PC-3 (cell line): ENCODE measurements at regions not wholly inside any gene's neighbourhood (a gene's known extent, or its start where the extent isn't known, plus 50 kb on each side); places are given as distances from the start of the nearest gene placed in this dataset.

ENCODE experiments used
- ATAC-seq: fragments of 200-7000 bp; cut with Tn5 transposase; 2 replicates; pipeline ENCODE4 v1.9.1; 2020; ENCODE audit warnings: mild to moderate bottlenecking, moderate library complexity
- BruUV-seq: library from RNA; stranded (reverse); fragments of 400-500 nt; replicated peaks from 2 replicates; lab custom pipeline; 2021; lab: Mats Ljungman, UMichigan
- CTCF ChIA-PET: fragments of 300-600 bp; sonication (Branson Sonifier 250); formaldehyde crosslinking; loops from one replicate; lab custom pipeline; 2022; ENCODE audit warnings: antibody characterized with exemption; lab: Charles Lee
- POLR2A ChIA-PET: fragments of 300-600 bp; sonication (Branson Sonifier 250); formaldehyde crosslinking; loops from one replicate; lab custom pipeline; 2022; ENCODE audit warnings: antibody characterized with exemption; ENCODE audit not compliant: unreplicated experiment; lab: Charles Lee
- DNase-seq: peaks from one replicate; pipeline ENCODE4 v3.0.0-alpha.2; 2015
- H2AFZ ChIP-seq: fragments of 300-600 bp; sonication (generic); 2 replicates; pipeline ENCODE4 v1.6.0; 2016; ENCODE audit warnings: antibody characterized with exemption, low read length
- H3F3A ChIP-seq: fragments of 300-600 bp; sonication (generic); one replicate; pipeline ENCODE4 v1.6.0; 2017; ENCODE audit warnings: antibody characterized with exemption, low read length, control low read depth, mild to moderate bottlenecking; ENCODE audit not compliant: unreplicated experiment
- H3K27ac ChIP-seq: fragments of 300-600 bp; sonication (generic); 2 replicates; pipeline ENCODE4 v1.5.1; 2016; ENCODE audit warnings: mild to moderate bottlenecking, low read length
- H3K27me3 ChIP-seq: fragments of 300-600 bp; sonication (generic); 2 replicates; pipeline ENCODE4 v1.6.1; 2016; ENCODE audit warnings: low read length, mixed read lengths
- H3K36me3 ChIP-seq: fragments of 300-600 bp; sonication (generic); 2 replicates; pipeline ENCODE4 v1.6.1; 2016; ENCODE audit warnings: low read depth, mixed run types, low read length, mixed read lengths
- H3K4me1 ChIP-seq: fragments of 300-600 bp; sonication (generic); 2 replicates; pipeline ENCODE4 v1.5.1; 2016; ENCODE audit warnings: low read length; ENCODE audit not compliant: insufficient read depth
- H3K4me2 ChIP-seq: fragments of 300-600 bp; sonication (generic); 2 replicates; pipeline ENCODE4 v1.6.0; 2016; ENCODE audit warnings: low read length
- H3K4me3 ChIP-seq: fragments of 300-600 bp; sonication (generic); 2 replicates; pipeline ENCODE4 v1.5.1; 2016; ENCODE audit warnings: mild to moderate bottlenecking, low read length, mixed read lengths
- H3K79me2 ChIP-seq: fragments of 300-600 bp; sonication (generic); 2 replicates; pipeline ENCODE4 v1.6.1; 2017; ENCODE audit warnings: low read length, mixed read lengths
- H3K9ac ChIP-seq: fragments of 300-600 bp; sonication (generic); 2 replicates; pipeline ENCODE4 v1.6.0; 2016; ENCODE audit warnings: mild to moderate bottlenecking, low read length
- H3K9me2 ChIP-seq: fragments of 300-600 bp; sonication (generic); replicated peaks from 2 replicates; pipeline ENCODE4 v1.6.1; 2016; ENCODE audit warnings: mixed run types, low read length, mixed read lengths
- H3K9me3 ChIP-seq: fragments of 300-600 bp; sonication (generic); 2 replicates; pipeline ENCODE4 v1.6.1; 2016; ENCODE audit warnings: low read length, mixed read lengths
- H4K20me1 ChIP-seq: fragments of 300-600 bp; sonication (generic); 2 replicates; pipeline ENCODE4 v1.6.1; 2016; ENCODE audit warnings: low read length, mixed read lengths
- EZH2 ChIP-seq: fragments of 300-600 bp; sonication (generic); IDR thresholded peaks from one replicate; pipeline ENCODE4 v1.6.1; 2017; ENCODE audit warnings: antibody characterized with exemption, mild to moderate bottlenecking, low read length; ENCODE audit not compliant: unreplicated experiment
- EZH2phosphoT487 ChIP-seq: fragments of 300-600 bp; sonication (generic); IDR thresholded peaks from 2 replicates; pipeline ENCODE4 v1.6.1; 2018; ENCODE audit warnings: mild to moderate bottlenecking, antibody characterized with exemption, low read length, borderline replicate concordance
- intact Hi-C: fragments of 100-400 bp; cut with micrococcal nuclease; formaldehyde crosslinking; loops from 2 replicates; pipeline ENCODE4 v1.9.0; 2023
- TF ChIP-seq, protein P1 (sequence below): fragments of 300-600 bp; sonication (generic); conservative IDR thresholded peaks from 2 replicates; pipeline ENCODE4 v1.5.1; 2017; ENCODE audit warnings: antibody characterized with exemption, low read depth, mild to moderate bottlenecking, low read length

GRCh38 chr6:85110943-85111342 lies 338.9 kb upstream of the NT5E start:
- DNase-seq = no peak
- no peaks in the 10 kb centered on the region for H4K20me1 ChIP-seq
- H3K9ac ChIP-seq = no peak overlapping the region
- H3K9me2 ChIP-seq = no peaks in the 10 kb centered on the region
- H3K4me2 ChIP-seq = no peak overlapping the region
- no peaks in the 10 kb centered on the region for H3K4me1 ChIP-seq
- intact Hi-C loops = no loop called here
- H3K27me3 ChIP-seq = peaks cover 55% of the 10 kb centered on the region
- no peaks in the 10 kb centered on the region for H3K9me3 ChIP-seq
- CTCF ChIA-PET = no interaction called here
- no TSS peak for BruUV-seq
- no peaks in the 10 kb centered on the region for H3F3A ChIP-seq
- no peak overlapping the region for H3K27ac ChIP-seq
- ATAC-seq = no peak
- POLR2A ChIA-PET = no interaction called here
- no peaks in the 10 kb centered on the region for H3K79me2 ChIP-seq
- no peaks in the 10 kb centered on the region for H3K36me3 ChIP-seq
- TF ChIP-seq EZH2 (no peak), EZH2phosphoT487 (no peak)
- TF ChIP-seq, protein P1, sequence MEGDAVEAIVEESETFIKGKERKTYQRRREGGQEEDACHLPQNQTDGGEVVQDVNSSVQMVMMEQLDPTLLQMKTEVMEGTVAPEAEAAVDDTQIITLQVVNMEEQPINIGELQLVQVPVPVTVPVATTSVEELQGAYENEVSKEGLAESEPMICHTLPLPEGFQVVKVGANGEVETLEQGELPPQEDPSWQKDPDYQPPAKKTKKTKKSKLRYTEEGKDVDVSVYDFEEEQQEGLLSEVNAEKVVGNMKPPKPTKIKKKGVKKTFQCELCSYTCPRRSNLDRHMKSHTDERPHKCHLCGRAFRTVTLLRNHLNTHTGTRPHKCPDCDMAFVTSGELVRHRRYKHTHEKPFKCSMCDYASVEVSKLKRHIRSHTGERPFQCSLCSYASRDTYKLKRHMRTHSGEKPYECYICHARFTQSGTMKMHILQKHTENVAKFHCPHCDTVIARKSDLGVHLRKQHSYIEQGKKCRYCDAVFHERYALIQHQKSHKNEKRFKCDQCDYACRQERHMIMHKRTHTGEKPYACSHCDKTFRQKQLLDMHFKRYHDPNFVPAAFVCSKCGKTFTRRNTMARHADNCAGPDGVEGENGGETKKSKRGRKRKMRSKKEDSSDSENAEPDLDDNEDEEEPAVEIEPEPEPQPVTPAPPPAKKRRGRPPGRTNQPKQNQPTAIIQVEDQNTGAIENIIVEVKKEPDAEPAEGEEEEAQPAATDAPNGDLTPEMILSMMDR = no peak
- H2AFZ ChIP-seq = no peak overlapping the region
- no peak overlapping the region for H3K4me3 ChIP-seq

GRCh38 chr6:85107701-85108100 lies 342.2 kb upstream of the NT5E start:
- Histone ChIP-seq H2AFZ (no peak overlapping the region), H3F3A (no peaks in the 10 kb centered on the region), H3K27me3 (peaks cover 36% of the 10 kb centered on the region), H4K20me1 (no peaks in the 10 kb centered on the region), H3K79me2 (no peaks in the 10 kb centered on the region), H3K4me1 (no peaks in the 10 kb centered on the region), H3K9ac (no peak overlapping the region), H3K9me3 (no peaks in the 10 kb centered on the region), H3K4me2 (no peak overlapping the region), H3K27ac (no peak overlapping the region), H3K36me3 (no peaks in the 10 kb centered on the region), H3K4me3 (no peak overlapping the region), H3K9me2 (no peaks in the 10 kb centered on the region)
- no peak for TF ChIP-seq EZH2
- TF ChIP-seq, protein P1 = no peak
- TF ChIP-seq EZH2phosphoT487 = no peak
- ATAC-seq (no peak), DNase-seq (no peak)
- ChIA-PET CTCF (no interaction called here), POLR2A (no interaction called here)
- no TSS peak for BruUV-seq
- intact Hi-C loops = no loop called here

DNA sequence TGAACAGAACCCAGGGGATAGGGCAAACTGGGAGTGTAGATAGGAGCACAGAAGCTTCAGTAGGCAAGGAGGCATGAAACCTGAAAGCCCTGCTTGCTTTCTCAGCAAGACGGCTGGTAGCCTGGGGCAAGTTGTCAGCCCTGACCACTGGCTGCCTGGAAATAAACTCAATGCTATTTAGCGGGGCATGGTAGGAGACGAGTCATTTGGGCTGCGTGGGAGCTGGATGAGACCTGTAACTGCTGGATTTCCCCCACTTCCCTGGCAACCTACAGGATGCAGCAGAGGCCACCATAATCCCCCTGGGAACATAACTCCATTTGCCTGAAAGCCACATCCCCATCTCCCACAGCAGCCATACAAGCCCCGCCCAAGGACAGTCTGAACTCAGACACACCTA lies 332.6 kb upstream of the TBX18 start:
- Histone ChIP-seq H3F3A (no peaks in the 10 kb centered on the region), H3K27me3 (no peaks in the 10 kb centered on the region), H2AFZ (no peak overlapping the region), H3K9ac (no peak overlapping the region), H3K36me3 (no peaks in the 10 kb centered on the region), H3K4me3 (no peak overlapping the region), H3K4me1 (no peaks in the 10 kb centered on the region), H4K20me1 (no peaks in the 10 kb centered on the region), H3K9me3 (no peaks in the 10 kb centered on the region), H3K4me2 (no peak overlapping the region), H3K27ac (no peak overlapping the region), H3K79me2 (no peaks in the 10 kb centered on the region), H3K9me2 (no peaks in the 10 kb centered on the region)
- ChIA-PET POLR2A (no interaction called here), CTCF (no interaction called here)
- ATAC-seq (no peak), DNase-seq (no peak)
- no peak for TF ChIP-seq EZH2phosphoT487
- TF ChIP-seq, protein P1 = no peak
- no peak for TF ChIP-seq EZH2
- intact Hi-C loops = no loop called here
- BruUV-seq = no TSS peak
